Stimulated activated CD4-positive, alpha-beta T cell treated with anti-CD3 and anti-CD28 coated beads, TNF-alpha, amount 100 ng/mL, for 1 hour (primary cell): ENCODE measurements at regions not wholly inside any gene's neighbourhood (a gene's known extent, or its start where the extent isn't known, plus 50 kb on each side); places are given as distances from the start of the nearest gene placed in this dataset.
"Not testable (repeated sequence)": the region's sequence is repeated elsewhere in the genome, so short reads cannot be mapped to it uniquely, and the experiment has no call there.

Source experiments
- DNase-seq, 3 donors: peaks; one replicate each; pipeline ENCODE4 v3.0.0-alpha.2; 2020; ENCODE audit warnings: low read depth in 3 of 3, low spot score in 1 of 3

GRCh38 chr5:15105799-15106393 is 234.3 kb upstream of the ANKH start:
- DNase-seq = no peak

GRCh38 chr5:15103864-15104263 is 232.3 kb upstream of the ANKH start:
- DNase-seq = no peak

GRCh38 chr5:15103130-15103529 is 231.6 kb upstream of the ANKH start:
- DNase-seq = no peak

GRCh38 chr5:15097552-15097951 is 226.0 kb upstream of the ANKH start:
- no peak for DNase-seq

- DNase-seq = not testable (repeated sequence)
Observed at GRCh38 chr5:15096686-15097085, 225.1 kb upstream of the ANKH start.

- no peak for DNase-seq
Observed at GRCh38 chr5:15092801-15093200, 221.2 kb upstream of the ANKH start.

- no peak for DNase-seq
Observed at GRCh38 chr5:15085671-15086070, 214.1 kb upstream of the ANKH start.

- no peak for DNase-seq
Observed at GRCh38 chr5:15082096-15082495, 210.5 kb upstream of the ANKH start.

GRCh38 chr5:15080219-15080618 is 208.6 kb upstream of the ANKH start:
- DNase-seq = no peak

GRCh38 chr5:15079566-15079965 is 208.0 kb upstream of the ANKH start:
- DNase-seq = no peak

GRCh38 chr5:15074651-15075050 is 203.1 kb upstream of the ANKH start:
- DNase-seq = no peak

- no peak for DNase-seq
Observed at GRCh38 chr5:15073453-15073852, 201.9 kb upstream of the ANKH start.

- no peak for DNase-seq
Observed at GRCh38 chr5:15070907-15071306, 199.3 kb upstream of the ANKH start.

GRCh38 chr5:15069407-15069905 is 197.9 kb upstream of the ANKH start:
- no peak for DNase-seq

- DNase-seq = no peak
Observed at GRCh38 chr5:15065091-15065490, 193.5 kb upstream of the ANKH start.

- DNase-seq = no peak
Observed at GRCh38 chr5:15064396-15064795, 192.8 kb upstream of the ANKH start.

- DNase-seq = no peak
Observed at GRCh38 chr5:15056988-15057592, 185.5 kb upstream of the ANKH start.

- no peak for DNase-seq
Observed at GRCh38 chr5:15044521-15044920, 172.9 kb upstream of the ANKH start.

GRCh38 chr5:15037247-15037908 is 165.8 kb upstream of the ANKH start:
- DNase-seq = no peak

GRCh38 chr5:15034379-15034778 is 162.8 kb upstream of the ANKH start:
- no peak for DNase-seq

- DNase-seq = no peak
Observed at GRCh38 chr5:15031180-15031579, 159.6 kb upstream of the ANKH start.

GRCh38 chr5:15027764-15028163 is 156.2 kb upstream of the ANKH start:
- no peak for DNase-seq

GRCh38 chr5:15026944-15027343 is 155.4 kb upstream of the ANKH start:
- DNase-seq = no peak
